GM21717 (cell line): ENCODE measurements at regions not wholly inside any gene's neighbourhood (a gene's known extent, or its start where the extent isn't known, plus 50 kb on each side); places are given as distances from the start of the nearest gene placed in this dataset.
"Not testable (repeated sequence)": the region's sequence is repeated elsewhere in the genome, so short reads cannot be mapped to it uniquely, and the experiment has no call there.

Source experiments
- ATAC-seq: cut with Tn5 transposase; IDR thresholded peaks from one replicate; pipeline ENCODE4 v1.9.1; 2021; ENCODE audit warnings: mild to moderate bottlenecking, moderate library complexity; ENCODE audit not compliant: unreplicated experiment

DNA sequence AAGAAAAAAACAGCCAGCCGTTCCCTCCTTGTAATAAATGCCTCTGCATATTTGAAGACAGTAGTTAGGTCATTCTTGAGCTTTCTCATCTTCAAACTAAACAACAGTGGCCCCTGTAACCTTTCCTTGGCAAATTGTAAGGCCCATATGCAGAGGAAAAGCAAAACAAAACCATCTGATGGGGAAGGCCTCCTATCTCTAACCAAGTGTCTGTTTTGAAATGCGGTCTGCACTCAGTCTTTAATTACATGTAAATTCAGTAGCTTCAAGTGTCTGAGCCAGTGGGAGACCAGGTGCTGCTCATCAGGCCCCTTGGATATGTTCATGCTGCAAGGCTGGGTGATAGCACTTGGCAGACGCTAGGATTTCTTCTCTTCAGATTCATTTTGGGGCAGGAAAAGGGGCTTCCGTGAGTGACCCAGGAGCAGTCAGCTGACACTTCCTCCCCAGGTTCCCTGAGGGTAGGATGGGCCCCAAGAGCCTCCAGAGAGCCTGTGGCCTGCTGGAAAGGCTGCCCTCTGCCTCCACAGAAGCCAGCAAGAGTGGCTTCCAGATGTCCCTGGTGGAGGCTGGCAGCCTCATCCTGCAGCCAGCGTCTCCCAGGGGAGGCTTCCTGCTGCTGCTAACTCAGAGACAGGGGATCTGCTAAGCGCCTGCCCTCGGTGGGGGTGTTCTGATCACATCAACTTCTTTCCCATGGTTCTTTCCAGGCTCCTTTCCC is 60.2 kb upstream of the PLGLB2 start:
- not testable (repeated sequence) for ATAC-seq

DNA sequence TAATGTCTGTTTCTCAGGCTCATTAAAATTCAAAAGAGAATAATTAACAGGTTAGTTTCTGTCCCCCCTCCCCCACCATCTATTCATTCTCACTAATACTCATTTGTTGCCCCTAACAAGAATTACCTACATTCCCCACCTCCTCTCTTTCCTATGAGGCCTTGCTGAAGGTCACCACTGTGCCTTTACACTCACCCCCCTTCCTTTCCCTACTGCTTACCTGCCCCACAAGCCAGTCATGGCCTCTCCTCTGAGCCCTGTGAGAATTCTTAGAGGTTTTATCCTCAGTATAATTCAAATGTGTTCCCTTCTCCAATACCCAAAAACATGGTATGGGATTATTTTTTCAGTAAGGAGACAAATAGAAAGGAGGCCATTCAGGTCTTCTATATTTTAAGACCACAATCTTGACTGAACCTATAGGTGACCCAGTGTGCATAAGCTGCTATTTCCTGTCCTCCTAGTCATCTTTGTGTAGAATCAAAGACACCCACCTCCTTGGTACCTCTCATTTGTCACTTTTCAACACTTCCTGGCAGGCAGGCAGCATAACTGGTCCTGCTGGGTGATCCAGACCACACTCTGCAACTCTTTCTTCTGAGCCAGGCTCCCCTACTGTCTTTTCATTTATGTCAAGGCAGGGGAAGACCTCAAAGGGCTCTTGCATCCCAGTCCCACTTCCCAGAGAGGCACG is 55.8 kb upstream of the PLGLB2 start:
- not testable (repeated sequence) for ATAC-seq

DNA sequence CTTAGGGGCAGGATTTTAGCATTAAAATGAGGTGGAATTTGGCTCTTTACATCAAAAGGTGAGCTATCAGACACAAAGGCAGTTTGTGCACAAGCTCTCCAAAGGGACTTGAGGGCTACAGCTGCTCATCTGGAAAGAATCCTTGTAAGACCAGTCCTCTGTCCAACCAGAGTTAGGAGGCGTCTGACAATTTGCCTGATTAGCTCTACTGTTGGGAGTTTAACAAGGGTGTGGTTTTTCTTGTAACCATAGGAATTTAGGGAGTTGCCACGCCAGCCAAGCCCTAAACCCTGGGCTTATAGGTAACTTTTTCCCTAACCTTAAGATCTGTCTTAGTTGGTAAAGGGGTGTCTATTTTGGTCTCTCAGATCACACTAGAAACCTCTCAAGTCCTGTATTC is 55.0 kb upstream of the PLGLB2 start:
- not testable (repeated sequence) for ATAC-seq

DNA sequence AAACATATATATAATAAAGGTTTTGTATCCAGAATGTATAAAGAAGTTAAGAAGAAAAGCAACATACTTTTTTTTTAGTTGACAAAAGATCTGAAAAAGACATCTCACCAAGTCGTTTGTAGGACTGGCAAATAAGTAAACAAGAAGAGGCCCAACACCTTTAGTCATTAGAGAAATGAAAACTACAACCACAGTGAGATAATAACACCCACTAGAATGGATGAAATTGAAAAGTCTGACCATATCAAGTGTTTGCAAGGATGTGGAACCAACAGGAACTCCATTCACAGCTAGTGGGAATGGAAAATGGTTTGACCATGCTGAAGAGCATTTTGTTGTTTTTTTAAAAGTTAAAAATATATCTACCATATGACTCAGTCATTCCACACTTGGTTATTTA is 54.0 kb upstream of the PLGLB2 start:
- not testable (repeated sequence) for ATAC-seq

DNA sequence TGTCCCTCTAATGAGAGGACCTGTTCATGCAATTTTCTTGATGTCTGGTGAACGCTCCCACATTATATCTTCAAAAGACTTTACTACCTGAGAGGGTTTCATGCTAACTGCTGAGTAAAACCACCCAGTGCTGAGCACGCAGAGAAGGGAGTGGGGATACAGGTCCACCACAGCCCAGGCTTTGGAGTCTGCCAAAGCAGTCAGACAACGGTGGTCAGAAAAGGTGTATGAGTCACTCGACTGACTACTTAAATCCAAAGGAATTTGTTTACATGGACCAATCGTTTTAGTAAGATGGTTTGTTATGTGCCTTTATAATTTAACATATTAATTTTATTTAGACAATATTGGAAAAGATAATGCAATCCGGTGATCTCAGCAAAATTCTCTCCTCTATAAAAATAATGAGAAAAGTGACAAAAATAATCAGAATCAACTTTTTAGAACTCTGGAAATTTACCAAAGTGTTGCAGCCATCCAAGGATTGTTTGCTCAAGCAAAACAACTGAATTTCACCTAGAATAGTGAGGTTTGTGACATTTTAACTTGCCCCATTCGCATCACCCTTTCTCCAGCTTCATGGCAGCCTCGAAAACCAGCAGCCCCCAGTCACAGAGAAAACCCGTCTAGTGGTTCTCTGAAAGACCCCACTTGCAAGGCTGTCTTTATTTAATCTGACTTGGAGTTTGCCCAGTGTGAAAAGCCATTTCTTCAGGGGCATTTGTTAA is 52.1 kb upstream of the PLGLB2 start:
- ATAC-seq, result not testable (repeated sequence)
